ENCODE measurements at regions not wholly inside any gene's neighbourhood (a gene's known extent, or its start where the extent isn't known, plus 50 kb on each side); places are given as distances from the start of the nearest gene placed in this dataset.
"Not testable (repeated sequence)": the region's sequence is repeated elsewhere in the genome, so short reads cannot be mapped to it uniquely, and the experiment has no call there.

GRCh38 chr15:84157857-84158256 is 77.7 kb upstream of the GOLGA6L4 start:
- H3K4me1 Mint-ChIP-seq, H3K4me3 Mint-ChIP-seq, H3K27ac Mint-ChIP-seq, DNase-seq, H3K9me3 Mint-ChIP-seq, H3K36me3 Mint-ChIP-seq, H3K27me3 Mint-ChIP-seq: not testable (repeated sequence)
- CTCF ChIA-PET, result interaction anchor here (0.6 kb wide), 1 partner anchor 15 kb away, joined by 3 read pairs; no protein-coding TSS in a partner anchor

GRCh38 chr15:84159346-84160269 is 76.0 kb upstream of the GOLGA6L4 start:
- H3K36me3 Mint-ChIP-seq, H3K27ac Mint-ChIP-seq, H3K27me3 Mint-ChIP-seq, CTCF ChIA-PET, H3K4me3 Mint-ChIP-seq, H3K4me1 Mint-ChIP-seq, DNase-seq, H3K9me3 Mint-ChIP-seq: not testable (repeated sequence)

GRCh38 chr15:84164423-84165292 is 70.9 kb upstream of the GOLGA6L4 start:
- H3K27ac Mint-ChIP-seq, H3K4me3 Mint-ChIP-seq, DNase-seq, H3K4me1 Mint-ChIP-seq, CTCF ChIA-PET, H3K9me3 Mint-ChIP-seq, H3K27me3 Mint-ChIP-seq, H3K36me3 Mint-ChIP-seq: not testable (repeated sequence)

- H3K4me1 Mint-ChIP-seq, H3K27ac Mint-ChIP-seq, DNase-seq, H3K27me3 Mint-ChIP-seq, H3K9me3 Mint-ChIP-seq, CTCF ChIA-PET, H3K36me3 Mint-ChIP-seq, H3K4me3 Mint-ChIP-seq: not testable (repeated sequence)
These were observed 65.5 kb upstream of the GOLGA6L4 start for GRCh38 chr15:84170029-84170428.

- CTCF ChIA-PET, H3K4me1 Mint-ChIP-seq, H3K4me3 Mint-ChIP-seq, H3K27me3 Mint-ChIP-seq, DNase-seq, H3K27ac Mint-ChIP-seq, H3K36me3 Mint-ChIP-seq, H3K9me3 Mint-ChIP-seq: not testable (repeated sequence)
These were observed 62.4 kb upstream of the GOLGA6L4 start for GRCh38 chr15:84173231-84173610.
